Left lung (tissue), 4 donors: ENCODE measurements at regions not wholly inside any gene's neighbourhood (a gene's known extent, or its start where the extent isn't known, plus 50 kb on each side); places are given as distances from the start of the nearest gene placed in this dataset.

Experiments used
- ATAC-seq: fragments of 200-7000 bp; cut with Tn5 transposase; one replicate; pipeline ENCODE4 v1.9.1; 2020; ENCODE audit warnings: moderate library complexity
- DNase-seq, 4 donors: peaks; one replicate each; pipeline ENCODE4 v3.0.0-alpha.2; 2013 to 2020
- H3K27ac ChIP-seq, 2 donors: fragments of 200-600 bp; sonication (generic) in 1 of 2; one replicate each; pipeline versions ENCODE4 v1.5.0 to v1.8.0; 2020 to 2021
- H3K27me3 ChIP-seq, 2 donors: fragments of 200-600 bp; sonication (generic) in 1 of 2; one replicate each; pipeline versions ENCODE4 v1.5.0 to v1.8.0; 2020 to 2021
- H3K36me3 ChIP-seq, 2 donors: fragments of 200-600 bp; sonication (generic) in 1 of 2; one replicate each; pipeline versions ENCODE4 v1.5.0 to v1.8.0; 2020 to 2021
- H3K4me1 ChIP-seq, 2 donors: fragments of 200-600 bp; one replicate each; pipeline ENCODE4 v1.8.0; 2021
- H3K4me3 ChIP-seq, 2 donors: fragments of 200-600 bp; sonication (generic) in 1 of 2; one replicate each; pipeline versions ENCODE4 v1.5.0 to v1.8.0; 2020 to 2021; ENCODE audit warnings: mild to moderate bottlenecking in 1 of 2
- H3K9me3 ChIP-seq, 2 donors: fragments of 200-600 bp; sonication (generic) in 1 of 2; one replicate each; pipeline versions ENCODE4 v1.5.0 to v1.8.0; 2020 to 2021
- CTCF ChIP-seq, 2 donors: fragments of 200-600 bp; sonication (generic) in 1 of 2; IDR thresholded peaks; one replicate each; pipeline versions ENCODE4 v1.5.0 to v1.8.0; 2021; ENCODE audit warnings: antibody characterized with exemption in 2 of 2
- intact Hi-C, 2 donors: fragments of 100-400 bp; cut with DNase I; formaldehyde crosslinking; loops; one replicate each; pipeline versions ENCODE4 v1.11.2 to v1.14.2; 2022
- donor health status: DM: no; HTN: yes; CAD: no.
- donor health status: DM: no; HTN: no; CAD: no.

GRCh38 chrX:55142206-55142918 is 53.5 kb downstream of the PAGE2 start:
- no peak for TF ChIP-seq CTCF (IDR thresholded peaks at IDR 0.05)
- no peaks in the 10 kb centered on the region for H3K27me3 ChIP-seq
- intact Hi-C loops, result no loop called here
- ATAC-seq (no peak), DNase-seq (no peak)
- H3K27ac ChIP-seq, result no peak overlapping the region
- peaks cover 0 to 4% of the 10 kb centered on the region in 2 donors for H3K36me3 ChIP-seq
- no peak overlapping the region for H3K4me3 ChIP-seq
- H3K9me3 ChIP-seq, result no peaks in the 10 kb centered on the region
- H3K4me1 ChIP-seq, result no peaks in the 10 kb centered on the region

DNA sequence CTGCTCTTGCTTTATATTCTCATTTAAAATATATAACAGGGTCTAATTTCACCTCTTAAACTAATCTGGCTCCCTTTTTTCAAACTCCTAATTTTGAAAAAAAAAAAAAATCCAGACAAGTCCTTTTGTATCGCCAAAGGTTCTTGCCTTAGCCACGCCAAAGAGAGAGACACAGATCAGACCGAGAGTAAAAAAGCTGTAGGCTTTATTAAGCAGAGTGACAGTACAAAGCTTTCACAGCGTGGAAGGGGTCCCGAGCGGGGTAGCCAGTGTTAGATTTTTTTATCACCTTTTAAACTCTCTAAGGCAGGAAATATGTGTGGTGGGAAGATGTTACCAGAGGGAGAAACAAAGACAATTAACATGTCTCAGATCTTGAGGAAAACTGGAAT is 54.1 kb downstream of the PAGE2 start:
- Histone ChIP-seq H3K4me3 (no peak overlapping the region), H3K9me3 (no peaks in the 10 kb centered on the region), H3K27ac (no peak overlapping the region), H3K4me1 (no peaks in the 10 kb centered on the region), H3K36me3 (peaks cover 0 to 4% of the 10 kb centered on the region in 2 donors), H3K27me3 (no peaks in the 10 kb centered on the region)
- no peak for DNase-seq
- intact Hi-C loops, result no loop called here
- no peak for ATAC-seq
- no peak for TF ChIP-seq CTCF (IDR thresholded peaks at IDR 0.05)

DNA sequence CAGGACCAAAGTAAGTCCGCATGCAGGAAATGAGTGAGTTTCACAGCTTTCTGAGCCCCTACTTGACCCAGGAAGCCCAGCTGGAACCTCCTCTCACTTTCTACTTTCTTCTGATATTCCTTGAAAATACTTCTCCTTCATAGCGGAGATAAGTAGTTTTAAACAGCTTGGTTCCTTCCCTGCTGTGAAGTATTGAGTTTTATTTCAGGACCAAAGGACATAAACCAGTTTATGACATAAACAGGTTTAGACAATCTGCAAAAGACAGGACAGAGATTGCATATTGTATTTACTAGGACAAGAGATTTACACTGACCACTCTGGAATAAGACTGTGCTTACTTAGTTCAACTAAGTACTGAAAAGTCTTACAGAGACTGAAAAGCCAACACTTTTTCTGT is 54.8 kb downstream of the PAGE2 start:
- no peak for TF ChIP-seq CTCF (IDR thresholded peaks at IDR 0.05)
- H3K27me3 ChIP-seq, result peaks cover 0 to under 1% of the 10 kb centered on the region in 2 donors
- intact Hi-C loops, result no loop called here
- H3K27ac ChIP-seq, result no peak overlapping the region
- no peaks in the 10 kb centered on the region for H3K9me3 ChIP-seq
- H3K4me1 ChIP-seq, result no peaks in the 10 kb centered on the region
- peaks cover 0 to 4% of the 10 kb centered on the region in 2 donors for H3K36me3 ChIP-seq
- ATAC-seq, result no peak
- H3K4me3 ChIP-seq, result no peak overlapping the region
- no peak for DNase-seq

DNA sequence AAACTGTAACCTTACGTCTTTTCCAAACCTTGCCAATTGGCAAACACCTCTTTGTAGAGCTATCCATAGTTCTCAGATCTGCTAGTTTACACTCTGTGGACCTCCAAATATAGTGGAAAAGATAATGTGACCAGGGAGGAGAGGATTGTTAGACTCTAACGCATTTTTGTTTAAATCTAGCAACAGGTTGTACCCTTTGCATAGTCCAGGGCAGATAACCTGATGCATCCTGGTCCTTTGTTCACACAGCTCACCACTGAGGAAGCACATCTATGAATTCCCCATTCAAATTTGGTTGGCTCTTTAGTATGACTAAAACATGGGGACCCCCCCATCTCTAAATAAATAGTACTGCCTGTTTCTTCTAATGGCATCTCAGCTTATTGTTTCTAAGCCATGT is 55.9 kb downstream of the PAGE2 start:
- no peak for TF ChIP-seq CTCF (IDR thresholded peaks at IDR 0.05)
- peaks cover 0 to 4% of the 10 kb centered on the region in 2 donors for H3K27me3 ChIP-seq
- no peaks in the 10 kb centered on the region for H3K9me3 ChIP-seq
- intact Hi-C loops, result no loop called here
- peaks cover 0 to 4% of the 10 kb centered on the region in 2 donors for H3K36me3 ChIP-seq
- DNase-seq, result no peak
- no peak overlapping the region for H3K4me3 ChIP-seq
- no peak for ATAC-seq
- H3K27ac ChIP-seq, result no peak overlapping the region
- H3K4me1 ChIP-seq, result no peaks in the 10 kb centered on the region

GRCh38 chrX:55149242-55149641 is 60.4 kb downstream of the PAGE2 start:
- Histone ChIP-seq H3K9me3 (no peaks in the 10 kb centered on the region), H3K27ac (no peak overlapping the region), H3K4me1 (no peaks in the 10 kb centered on the region), H3K27me3 (peaks cover 0 to 4% of the 10 kb centered on the region in 2 donors), H3K4me3 (no peak overlapping the region), H3K36me3 (peaks cover 0 to 4% of the 10 kb centered on the region in 2 donors)
- intact Hi-C loops, result no loop called here
- no peak for TF ChIP-seq CTCF (IDR thresholded peaks at IDR 0.05)
- ATAC-seq (no peak), DNase-seq (no peak)
